Activated CD4-positive, alpha-beta T cell treated with anti-CD3 and anti-CD28 coated beads, Interleukin-2, amount 50 U/mL, for 4 hours (primary cell): ENCODE measurements at regions not wholly inside any gene's neighbourhood (a gene's known extent, or its start where the extent isn't known, plus 50 kb on each side); places are given as distances from the start of the nearest gene placed in this dataset.

Experiments used
- DNase-seq, 2 experiments: peaks; one replicate each; pipeline ENCODE4 v3.0.0-alpha.2; 2020

DNA sequence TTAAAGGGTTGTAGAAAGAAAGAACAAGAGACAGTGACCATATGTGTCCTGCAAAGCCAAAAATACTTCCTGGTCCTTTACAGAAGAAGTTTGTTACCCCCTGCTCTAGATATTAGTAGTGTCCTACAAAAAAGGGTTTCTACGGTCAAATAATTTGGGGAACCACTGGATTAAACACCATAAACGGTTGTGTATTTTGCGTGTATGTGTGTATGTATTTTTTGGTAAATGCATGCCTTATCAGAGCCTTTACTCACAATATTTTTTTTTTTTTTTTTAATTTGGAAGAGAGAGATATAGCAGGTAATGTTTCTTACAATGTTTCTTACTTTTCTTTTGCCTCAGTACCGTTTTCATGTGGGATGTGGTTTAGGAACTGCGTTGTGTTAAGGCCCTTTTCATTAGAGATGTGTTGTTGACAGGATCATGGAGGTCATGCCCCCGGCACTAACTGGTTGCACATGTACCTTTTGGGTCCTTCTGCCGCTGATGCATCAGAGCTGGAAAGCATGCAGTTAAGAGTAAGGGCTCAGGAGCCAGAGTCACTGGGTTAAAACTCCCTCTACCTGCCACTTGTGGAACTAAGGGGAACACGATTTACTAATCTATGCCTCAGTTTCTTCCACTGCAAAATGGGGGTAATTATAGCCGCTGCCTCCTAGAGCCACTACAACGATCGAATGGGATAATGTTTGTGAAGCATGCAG, 234.6 kb upstream of the KAZN start:
- DNase-seq, result no peak

DNA sequence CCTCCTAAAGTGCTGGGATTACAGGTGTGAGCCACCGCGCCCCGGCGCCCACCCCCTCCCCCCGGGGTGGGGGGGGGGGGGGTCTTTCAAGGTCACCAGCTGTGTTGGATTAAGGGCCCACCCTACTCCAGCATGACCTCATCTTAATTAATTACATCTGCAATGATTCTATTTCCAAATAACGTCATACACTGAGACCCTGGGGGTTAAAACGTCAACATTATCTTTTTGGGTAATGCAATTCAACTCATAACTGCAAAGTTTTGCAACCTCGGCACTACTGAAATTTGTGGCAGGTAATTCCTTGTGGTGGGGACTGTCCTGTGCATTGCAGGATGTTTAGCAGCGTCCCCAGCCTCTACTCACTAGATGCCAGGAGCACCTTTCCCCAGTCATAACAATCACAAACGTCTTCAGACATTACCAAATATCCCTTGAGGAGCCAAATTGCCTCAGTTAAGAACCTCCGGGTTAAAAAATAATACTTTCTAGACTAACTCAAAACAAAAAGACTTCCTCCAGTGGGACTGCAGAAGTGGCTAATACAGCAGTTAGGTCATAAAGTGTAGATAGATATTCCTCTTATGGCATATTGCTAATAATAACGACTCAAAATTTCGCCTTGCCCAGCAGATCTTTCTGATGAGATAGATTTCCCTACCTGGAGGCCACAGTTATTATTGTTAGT, 233.0 kb upstream of the KAZN start:
- no peak for DNase-seq

DNA sequence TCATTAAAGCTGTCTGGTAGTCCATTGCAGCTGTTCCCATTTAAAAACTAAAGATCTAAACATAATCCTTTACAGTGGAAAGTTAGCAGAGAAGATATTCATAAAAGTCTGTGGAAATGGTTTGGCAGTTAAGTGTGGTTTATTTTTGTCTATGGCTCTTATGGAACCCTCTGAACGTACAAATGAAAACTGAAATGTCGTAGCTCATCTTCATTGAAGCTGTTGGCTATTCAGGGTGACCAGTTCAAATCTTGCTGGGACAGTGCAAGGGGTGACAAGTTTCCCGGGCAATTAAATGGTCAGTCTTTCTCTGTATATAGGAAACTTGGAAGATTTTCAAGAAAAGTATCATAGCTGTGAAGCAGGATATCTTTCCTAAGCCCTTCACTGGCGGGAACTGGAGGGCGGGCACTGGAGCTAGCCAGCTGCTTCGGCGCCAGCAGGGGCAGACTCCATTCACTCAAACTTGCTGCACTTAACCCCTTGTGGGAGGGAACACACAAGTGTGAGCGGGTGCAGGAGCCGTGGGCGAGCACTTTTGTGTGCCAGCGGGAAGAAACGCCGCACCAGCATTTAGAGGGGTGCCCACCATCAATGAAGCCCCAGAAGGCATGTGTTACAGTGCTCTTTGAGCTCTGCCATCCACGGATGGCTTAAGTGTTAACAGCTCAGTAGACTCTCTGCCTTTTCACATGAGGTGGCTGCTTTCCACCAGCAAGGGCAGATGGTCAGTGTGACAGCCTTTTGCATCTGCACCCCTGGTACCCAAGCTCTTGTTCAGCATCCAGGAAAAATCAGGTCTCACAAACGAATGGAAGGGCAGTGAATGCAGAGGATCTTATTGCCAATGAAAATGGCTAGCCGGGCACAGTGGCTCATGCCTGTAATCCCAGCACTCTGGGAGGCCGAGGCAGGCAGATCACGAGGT, 232.1 kb upstream of the KAZN start:
- DNase-seq, result no peak

DNA sequence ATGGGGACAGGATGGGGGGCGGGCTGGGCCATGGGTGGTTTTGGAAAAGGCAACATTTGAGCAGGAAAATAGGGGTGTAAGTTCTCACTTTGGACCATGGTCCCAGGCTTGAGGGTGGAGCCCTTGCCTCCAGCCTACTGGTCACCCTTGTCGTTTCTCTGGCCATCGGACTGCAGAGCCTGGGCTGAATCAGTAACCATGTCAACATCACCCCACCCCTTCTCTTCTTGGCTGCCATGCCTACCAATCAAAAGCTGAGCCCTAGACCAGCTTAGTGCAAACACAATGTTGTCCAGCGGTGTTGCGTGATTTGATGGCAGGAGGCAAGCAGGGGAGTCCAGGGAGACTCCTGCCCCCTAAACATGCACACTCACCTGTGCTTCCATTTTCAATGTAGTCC, 231.0 kb upstream of the KAZN start:
- no peak for DNase-seq

DNA sequence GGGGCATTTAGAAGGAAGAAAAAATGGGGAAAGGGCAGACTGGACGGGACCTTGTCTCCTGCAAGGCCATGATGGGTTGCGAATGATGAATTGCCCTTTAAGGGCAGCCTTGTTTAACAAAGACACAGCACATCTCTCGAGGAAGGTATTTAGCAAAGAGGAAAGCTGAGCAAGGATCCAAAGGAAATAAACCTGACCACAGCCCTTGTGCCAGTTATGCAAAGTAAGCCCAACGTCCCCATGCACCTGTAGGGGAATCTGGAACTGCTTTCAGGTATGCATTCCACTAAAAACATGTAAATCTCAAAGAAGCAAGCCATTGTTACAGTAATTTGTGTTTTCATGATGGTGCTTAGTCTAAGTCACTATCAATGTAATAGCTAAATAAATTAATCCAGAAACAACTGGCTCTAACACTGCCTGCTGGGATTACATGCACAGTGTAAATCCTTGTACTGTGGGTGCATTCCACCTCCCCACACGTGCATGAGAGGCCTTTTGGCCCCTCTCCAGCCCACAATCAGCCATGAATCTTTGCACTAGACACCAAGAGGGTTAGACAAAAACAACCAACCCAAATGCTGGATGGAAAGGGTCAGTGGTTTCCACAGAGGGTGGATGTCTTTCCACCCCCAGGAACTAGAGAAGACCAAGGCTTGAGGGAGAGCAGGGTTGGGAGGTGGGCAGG, 228.8 kb upstream of the KAZN start:
- no peak for DNase-seq

DNA sequence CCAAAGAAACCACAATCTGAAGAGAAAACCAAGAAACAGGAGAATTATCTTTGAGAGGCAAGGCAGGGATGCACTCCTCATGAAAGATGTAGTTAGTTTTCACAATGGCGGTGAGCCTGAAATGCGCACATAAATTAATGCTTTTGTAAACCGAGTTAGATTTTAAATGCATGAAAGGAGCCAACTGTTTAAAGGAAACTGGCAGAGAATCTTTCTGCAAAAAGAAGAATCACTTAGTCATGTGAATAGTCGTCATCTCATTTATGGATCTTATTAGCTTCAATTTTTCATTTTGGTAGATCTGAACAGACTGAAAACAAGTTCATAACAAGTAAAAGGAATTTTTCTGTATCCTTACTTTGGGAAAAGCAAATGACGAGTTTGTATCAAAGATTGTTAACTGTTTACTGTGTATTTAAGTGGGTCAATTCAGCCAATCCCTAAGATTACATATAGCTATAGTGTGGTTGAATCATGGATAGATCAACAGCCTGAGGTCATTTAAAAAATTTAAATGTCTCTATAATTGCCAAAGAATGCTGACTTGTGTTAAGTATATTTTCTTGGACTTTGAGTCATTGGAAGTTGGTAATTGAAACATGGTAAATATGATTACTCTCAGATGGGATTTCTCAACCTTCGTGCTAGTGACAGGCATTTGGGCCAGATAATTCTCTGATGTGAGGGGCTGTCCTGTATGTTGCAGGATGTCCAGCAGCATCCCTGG, 226.6 kb upstream of the KAZN start:
- no peak for DNase-seq

DNA sequence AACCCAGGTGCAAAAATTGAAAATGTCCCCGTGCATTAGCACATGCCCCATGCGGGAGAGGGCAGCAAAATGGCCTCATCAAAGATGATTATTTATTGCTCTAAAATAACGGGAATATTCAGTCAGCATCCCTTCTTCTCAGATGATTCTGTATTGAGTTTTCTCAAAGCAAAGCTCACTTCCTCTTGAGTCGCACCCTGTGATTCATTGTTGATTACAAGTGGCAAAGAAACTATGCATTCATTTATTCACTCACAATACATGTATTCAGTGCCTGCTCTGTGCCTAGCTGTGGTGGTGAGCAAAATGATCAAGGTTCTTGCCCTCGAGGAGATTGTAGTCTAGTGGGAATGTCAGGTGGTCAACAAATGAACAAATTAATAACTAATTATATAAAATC, 226.0 kb upstream of the KAZN start:
- DNase-seq, result no peak

DNA sequence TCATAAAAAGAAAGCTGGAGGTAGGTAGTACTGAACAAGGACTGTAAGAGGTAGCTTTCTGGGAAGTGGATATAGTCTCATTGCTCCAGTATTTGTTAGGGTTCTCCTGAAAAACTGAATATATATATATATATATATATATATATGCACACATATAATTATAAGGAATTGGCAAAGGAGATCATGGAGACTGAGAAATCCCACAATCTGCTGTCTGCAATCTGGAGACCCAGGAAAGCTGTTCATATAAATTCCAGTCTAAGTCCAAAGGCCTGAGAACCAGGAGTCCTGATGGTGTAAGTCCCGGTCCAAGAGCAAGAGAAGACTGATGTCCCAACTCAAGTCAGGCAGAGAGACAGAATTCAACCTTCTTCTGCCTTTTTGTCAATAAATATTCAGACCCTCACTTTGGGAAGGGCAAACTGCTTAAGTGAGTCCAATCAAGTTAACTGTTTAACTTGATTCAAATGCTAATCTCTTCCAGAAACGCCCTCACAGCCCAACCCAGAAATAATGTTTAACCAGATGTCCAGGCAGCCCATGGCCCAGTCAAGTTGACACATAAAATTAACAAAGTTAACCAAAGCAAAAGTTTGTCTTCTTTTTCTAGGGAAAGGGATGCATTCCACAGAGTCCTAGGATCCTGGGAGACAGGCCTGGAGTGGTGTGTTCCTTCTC, 225.3 kb upstream of the KAZN start:
- no peak for DNase-seq

DNA sequence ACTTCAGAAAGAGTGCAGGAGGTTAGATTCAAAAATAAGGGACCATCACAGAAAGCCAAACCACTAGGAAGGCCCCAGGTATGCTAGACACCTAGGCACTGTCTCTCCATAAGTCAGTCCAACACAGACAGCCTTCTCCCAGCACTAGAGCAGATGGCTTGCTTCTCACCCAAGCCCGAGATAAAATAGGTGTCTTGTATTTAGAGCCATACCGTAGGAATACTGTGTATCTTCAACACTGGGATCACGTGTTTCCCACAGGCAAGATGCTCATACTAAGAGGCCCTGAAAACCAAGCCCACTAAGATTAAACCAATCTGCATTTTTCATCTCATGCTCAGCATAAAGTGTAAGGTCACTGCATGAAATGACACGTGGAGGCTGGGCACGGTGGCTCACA, 223.3 kb upstream of the KAZN start:
- DNase-seq, result no peak

DNA sequence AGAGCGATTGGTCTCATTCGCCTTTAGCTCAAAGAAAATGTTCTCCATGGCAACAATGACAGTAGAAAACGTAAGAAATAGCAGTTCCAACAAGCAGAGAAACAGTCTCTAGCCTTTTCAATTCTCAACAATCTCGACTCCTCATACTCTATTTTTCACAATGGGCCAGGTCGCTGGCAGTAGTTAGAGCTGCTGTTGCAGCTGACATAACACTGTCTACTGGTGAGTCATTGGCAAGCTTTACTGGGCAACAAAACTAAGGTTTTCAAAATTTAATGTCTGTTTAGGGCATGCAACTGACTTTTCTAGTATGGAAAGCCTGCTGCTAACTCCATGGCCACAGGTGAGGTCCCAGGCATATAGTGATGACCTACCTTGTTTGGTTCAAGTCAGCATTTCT, 221.1 kb upstream of the KAZN start:
- DNase-seq, result no peak

DNA sequence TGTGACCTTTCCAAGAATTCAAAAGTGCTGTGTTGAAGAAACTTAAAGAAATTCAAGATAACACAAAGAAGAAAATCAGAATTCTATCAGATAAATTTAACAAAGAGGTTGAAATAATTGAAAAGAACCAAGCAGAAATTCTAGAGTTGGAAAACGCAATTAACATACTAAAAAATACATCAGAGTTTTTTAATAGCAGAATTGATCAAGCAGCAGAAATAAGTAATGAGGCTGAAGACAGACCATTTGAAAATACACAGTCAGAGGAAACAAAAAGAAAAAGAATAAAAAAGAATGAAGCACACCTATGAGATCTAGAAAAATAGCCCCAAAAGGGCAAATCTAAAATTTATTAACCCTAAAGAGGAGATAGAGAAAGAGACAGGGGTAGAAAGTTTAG, 218.1 kb upstream of the KAZN start:
- DNase-seq, result no peak

DNA sequence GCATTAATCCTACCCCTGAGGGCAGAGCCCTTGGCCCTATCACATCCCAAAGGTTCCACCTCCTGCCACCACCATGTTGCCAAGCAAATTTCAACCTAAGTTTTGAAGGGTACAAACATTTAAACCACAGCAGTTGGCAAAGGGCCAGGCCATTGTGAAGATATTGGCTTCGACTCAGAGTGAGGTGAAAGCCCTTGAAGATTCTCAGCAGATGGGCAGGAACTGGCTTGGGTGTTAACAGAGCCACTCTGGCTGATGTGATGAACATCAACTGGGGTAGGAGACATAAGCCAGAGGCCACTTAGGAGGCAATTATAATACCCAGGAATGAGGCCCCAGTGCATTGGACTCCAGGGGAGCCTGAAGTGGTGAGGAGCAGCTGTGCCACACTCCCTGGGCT, 207.7 kb upstream of the KAZN start:
- no peak for DNase-seq

DNA sequence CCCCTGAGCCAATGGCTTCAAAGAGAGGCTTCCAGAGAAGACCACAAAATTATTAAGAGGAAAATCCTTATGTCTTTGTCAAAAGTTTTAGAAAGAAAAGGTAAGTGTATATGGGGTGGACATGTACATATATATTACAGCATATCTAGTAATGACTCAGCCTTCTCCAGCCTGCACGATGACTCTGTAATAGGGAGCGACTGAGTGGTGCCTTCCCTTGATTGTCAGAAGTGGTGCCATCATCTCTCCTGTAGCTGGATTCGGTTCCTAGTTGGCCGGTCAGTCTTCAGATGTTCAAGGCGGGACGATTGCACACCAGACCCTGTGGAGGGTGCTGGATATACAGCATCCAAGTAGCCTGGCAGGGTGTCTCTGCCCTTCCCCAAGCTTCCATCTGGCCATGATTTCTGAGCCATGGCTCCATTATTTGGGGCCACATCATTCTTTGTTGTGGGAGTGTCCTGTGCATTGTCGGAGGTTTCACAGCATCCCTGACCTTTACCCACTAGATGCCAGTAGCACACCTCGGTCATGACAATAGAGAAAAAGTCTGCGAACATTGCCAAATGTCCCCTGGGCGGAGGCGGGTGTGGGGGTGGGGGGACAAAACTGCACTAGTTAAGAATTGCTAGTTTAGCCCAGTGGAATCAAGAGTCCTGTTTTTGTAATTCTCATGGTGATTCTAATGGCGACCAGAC, 206.2 kb upstream of the KAZN start:
- no peak for DNase-seq

DNA sequence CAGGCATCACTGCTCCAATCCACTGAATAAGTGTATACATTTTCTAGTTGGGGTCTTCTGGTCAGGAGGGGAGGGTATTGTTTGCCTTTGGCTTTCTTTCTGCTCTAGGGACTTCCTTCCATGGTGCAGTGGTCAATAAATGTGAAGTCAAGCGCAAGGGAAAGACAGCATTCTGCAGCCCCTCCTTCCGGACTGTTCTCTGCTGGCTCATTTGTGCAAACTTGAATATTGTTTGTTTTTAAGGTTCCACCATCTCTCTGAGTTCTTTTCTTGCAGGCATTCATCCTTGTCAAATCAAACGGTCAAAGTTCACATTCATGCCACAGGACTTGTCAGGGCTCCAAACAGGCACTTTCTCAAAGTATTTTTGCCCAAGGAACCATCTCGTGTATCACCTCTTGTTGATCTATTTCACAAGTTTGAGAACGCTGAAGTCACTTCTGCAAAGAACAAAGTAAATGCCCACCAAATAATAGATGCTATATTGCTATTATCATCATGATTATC, 205.6 kb upstream of the KAZN start:
- DNase-seq, result no peak

DNA sequence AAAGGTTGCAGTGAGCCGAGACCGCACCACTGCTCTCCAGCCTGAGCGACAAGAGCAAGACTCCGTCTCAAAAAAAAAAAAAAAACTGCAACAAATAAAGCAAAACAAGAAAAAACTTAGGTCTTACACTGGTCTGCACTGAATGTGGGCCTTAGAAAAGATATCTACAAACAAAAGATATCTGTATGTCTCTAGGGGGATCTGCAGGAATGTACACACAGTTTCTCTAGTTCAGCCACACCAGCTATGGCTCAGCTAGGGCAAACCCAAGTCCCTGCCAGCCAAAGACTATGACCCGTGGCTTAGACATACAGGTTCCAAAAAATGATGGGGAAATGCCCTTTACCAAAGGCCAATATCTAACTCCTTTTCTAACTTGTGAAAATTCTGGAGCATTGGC, 202.4 kb upstream of the KAZN start:
- no peak for DNase-seq

DNA sequence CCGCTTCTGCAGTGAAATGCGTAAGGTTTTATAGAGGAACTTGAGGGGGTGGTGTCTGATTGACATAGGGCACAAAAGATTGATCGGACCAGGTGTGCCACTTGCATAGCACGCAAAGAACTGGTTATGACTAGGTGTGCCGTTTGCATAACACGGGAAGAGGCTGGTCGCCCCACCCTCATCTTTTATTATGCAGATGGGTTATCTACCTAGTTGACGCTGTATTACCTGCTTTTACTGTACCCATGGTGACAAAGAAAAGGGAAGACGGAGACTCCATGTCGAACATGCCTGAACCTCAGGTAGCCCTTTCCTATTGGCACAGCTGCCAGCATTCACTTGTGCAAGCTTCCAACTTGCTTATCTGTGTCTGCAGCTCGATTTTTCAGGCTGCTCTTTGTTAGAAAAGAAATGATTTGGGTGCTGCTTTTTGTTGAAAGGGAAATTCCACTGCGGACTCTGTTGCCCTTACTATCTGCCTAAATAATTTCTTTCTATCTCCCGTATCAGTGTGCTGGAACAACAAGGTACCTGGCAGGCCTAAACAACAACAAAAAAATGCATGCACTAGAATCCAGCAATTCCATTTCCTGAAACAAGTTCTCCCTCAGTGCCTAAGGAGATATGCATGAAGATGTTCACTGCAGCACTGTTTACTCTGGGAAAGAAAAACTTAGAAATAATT, 194.4 kb upstream of the KAZN start:
- no peak for DNase-seq

DNA sequence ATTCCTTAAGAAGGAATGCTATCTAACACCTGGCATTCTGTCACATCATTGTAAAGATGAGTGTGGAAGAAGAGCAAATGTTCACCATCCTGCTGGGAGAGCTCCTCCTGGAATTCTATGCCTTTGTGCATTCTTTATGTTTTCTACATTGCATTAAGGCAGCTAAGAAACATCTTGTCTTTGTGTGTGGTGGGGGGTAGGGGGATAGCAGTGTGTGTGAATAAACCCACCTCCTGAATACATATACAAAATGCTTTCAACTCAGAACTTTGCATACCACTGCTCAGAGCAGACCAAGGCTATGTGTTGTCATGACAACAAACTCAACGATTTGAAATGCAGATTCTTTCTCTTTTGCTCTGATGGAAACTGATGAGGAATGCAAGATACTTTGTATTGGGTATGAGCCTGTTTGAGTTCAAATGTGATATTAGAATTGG, 193.6 kb upstream of the KAZN start:
- no peak for DNase-seq

DNA sequence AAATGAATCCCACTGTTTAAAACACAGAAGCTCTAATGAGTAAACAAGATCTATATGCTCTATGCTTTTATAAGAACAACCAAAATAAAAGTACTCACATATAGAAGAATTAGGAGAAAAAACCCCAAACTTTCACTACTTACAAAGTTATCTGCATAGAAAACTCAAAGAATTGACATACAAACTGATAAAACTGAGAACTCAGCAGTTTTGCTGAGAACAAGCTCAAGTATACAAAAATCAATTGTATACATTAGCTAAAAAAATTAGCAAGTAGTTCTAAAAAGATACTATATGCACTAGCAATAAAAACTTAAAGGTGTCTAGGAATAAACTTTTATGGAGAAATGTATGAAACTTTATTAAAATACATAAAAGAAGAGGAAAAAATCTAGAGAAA, 186.2 kb upstream of the KAZN start:
- DNase-seq, result no peak

DNA sequence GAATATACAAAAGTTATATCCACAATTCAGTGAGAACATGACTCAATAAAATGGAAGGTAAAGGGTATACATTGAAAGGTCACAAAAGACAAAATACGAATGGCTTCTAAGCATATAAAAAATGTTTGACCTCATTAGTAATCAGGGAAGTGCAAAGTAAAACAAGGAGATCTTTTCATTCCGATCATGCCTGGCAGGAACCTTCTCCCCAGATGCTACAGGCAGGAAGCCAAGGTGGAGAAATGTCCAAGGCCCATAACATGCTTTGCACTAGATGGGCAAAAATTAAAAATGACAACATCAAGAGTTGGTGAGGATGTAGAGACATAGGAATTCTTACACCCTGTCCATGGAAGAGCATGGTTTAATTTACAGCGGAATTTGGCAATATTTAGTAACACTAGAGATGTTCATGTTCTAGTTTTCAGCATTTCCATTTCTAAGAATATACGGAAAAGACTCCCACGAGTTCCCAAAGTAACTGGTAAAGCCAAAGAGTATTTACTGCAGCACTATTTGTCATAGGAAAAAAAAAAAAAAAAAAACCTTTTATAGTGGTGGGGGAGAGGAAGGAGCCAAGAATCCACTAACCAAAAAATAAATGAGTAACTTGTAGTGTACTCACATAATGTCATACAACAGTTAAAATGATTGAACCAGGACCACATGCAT, 184.5 kb upstream of the KAZN start:
- no peak for DNase-seq

DNA sequence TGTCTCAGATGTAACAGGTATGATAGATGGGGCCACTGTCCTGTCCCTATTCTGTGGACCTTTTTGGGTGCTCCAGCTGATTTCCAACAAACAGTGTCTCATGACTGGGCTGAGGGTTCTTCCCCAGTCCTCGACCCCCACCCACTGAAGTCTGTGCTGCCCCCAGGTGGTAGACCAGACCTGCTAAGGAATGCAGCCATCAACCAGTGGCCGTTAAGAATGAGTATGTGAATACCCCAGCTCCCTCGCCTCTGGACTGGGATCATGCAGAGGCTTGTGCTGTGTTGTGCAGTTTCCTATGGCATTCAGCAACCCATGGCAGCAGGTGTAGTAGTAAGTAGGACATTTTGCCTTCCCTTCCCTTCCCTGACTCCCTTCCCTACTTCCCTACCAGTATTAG, 183.1 kb upstream of the KAZN start:
- DNase-seq, result no peak
